Uterus (tissue), 2 donors: ENCODE measurements at regions not wholly inside any gene's neighbourhood (a gene's known extent, or its start where the extent isn't known, plus 50 kb on each side); places are given as distances from the start of the nearest gene placed in this dataset.

Source experiments
- POLR2A ChIP-seq, 2 donors: fragments of 450-650 bp; IDR thresholded peaks; one replicate each; pipeline ENCODE4 v1.6.1; 2016; ENCODE audit warnings: antibody characterized with exemption in 2 of 2, mild to moderate bottlenecking in 1 of 2, moderate library complexity in 1 of 2
- TF ChIP-seq, protein P1 (sequence below), 4 experiments: fragments of 200-600 bp in 2 of 4; fragments of 450-650 bp in 2 of 4; sonication (generic) in 2 of 4; IDR thresholded peaks; one replicate each; pipeline ENCODE4 v1.5.1; 2016 to 2019; ENCODE audit warnings: antibody characterized with exemption in 4 of 4, mild to moderate bottlenecking in 2 of 4, moderate library complexity in 1 of 4

DNA sequence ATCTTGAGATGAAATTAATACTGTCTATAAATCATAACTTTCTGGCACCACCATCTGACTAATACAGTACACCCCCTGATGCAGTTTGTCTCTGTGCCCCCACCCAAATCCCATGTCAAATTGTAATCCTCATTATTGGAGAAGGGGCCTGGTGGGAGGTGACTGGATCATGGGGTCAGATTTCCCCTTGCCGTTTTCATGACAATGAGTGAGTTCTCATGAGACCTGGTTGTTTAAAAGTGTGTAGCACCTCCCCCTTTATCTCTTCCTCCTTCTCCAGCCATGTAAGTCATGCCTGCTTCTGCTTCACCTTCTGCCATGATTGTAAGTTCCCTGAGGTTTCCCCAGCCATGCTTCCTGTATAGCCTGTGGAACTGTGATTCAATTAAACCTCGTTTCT, 78.7 kb upstream of the CDH6 start:
- TF ChIP-seq, protein P1, sequence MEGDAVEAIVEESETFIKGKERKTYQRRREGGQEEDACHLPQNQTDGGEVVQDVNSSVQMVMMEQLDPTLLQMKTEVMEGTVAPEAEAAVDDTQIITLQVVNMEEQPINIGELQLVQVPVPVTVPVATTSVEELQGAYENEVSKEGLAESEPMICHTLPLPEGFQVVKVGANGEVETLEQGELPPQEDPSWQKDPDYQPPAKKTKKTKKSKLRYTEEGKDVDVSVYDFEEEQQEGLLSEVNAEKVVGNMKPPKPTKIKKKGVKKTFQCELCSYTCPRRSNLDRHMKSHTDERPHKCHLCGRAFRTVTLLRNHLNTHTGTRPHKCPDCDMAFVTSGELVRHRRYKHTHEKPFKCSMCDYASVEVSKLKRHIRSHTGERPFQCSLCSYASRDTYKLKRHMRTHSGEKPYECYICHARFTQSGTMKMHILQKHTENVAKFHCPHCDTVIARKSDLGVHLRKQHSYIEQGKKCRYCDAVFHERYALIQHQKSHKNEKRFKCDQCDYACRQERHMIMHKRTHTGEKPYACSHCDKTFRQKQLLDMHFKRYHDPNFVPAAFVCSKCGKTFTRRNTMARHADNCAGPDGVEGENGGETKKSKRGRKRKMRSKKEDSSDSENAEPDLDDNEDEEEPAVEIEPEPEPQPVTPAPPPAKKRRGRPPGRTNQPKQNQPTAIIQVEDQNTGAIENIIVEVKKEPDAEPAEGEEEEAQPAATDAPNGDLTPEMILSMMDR (IDR thresholded peaks at IDR 0.05), result no peak
- no peak for TF ChIP-seq POLR2A (IDR thresholded peaks at IDR 0.05)
